HEK293T (cell line): ENCODE measurements at regions not wholly inside any gene's neighbourhood (a gene's known extent, or its start where the extent isn't known, plus 50 kb on each side); places are given as distances from the start of the nearest gene placed in this dataset.

Experiments
- ARNT ChIP-seq: fragments of 450-650 bp; IDR thresholded peaks from 2 replicates; pipeline ENCODE4 v1.6.1; 2017; ENCODE audit warnings: mild to moderate bottlenecking
- BHLHE40 ChIP-seq: fragments of 450-650 bp; IDR thresholded peaks from 2 replicates; pipeline ENCODE4 v1.6.1; 2016; ENCODE audit warnings: mild to moderate bottlenecking, moderate library complexity, borderline replicate concordance
- CTBP1 ChIP-seq: fragments of 450-650 bp; IDR thresholded peaks from 2 replicates; pipeline ENCODE4 v1.6.1; 2016; ENCODE audit warnings: borderline replicate concordance
- ELF4 ChIP-seq: fragments of 450-650 bp; IDR thresholded peaks from 2 replicates; pipeline ENCODE4 v1.6.1; 2017; ENCODE audit warnings: antibody characterized with exemption
- FOXA1 ChIP-seq: fragments of 450-650 bp; IDR thresholded peaks from 2 replicates; pipeline ENCODE4 v1.6.1; 2016; ENCODE audit warnings: mild to moderate bottlenecking
- FOXK2 ChIP-seq: fragments of 450-650 bp; IDR thresholded peaks from 2 replicates; pipeline ENCODE4 v1.6.1; 2016; ENCODE audit warnings: mild to moderate bottlenecking
- FOXM1 ChIP-seq: fragments of 450-650 bp; IDR thresholded peaks from 2 replicates; pipeline ENCODE4 v1.6.1; 2017; ENCODE audit warnings: mild to moderate bottlenecking, borderline replicate concordance
- HDGF ChIP-seq: fragments of 450-650 bp; IDR thresholded peaks from 2 replicates; pipeline ENCODE4 v1.6.1; 2017; ENCODE audit warnings: antibody characterized with exemption, borderline replicate concordance
- L3MBTL2 ChIP-seq: fragments of 450-650 bp; conservative IDR thresholded peaks from 2 replicates; pipeline ENCODE4 v1.6.1; 2016; ENCODE audit warnings: mild to moderate bottlenecking
- LEF1 ChIP-seq: fragments of 450-650 bp; IDR thresholded peaks from 2 replicates; pipeline ENCODE4 v1.6.1; 2017; ENCODE audit warnings: mild to moderate bottlenecking, borderline replicate concordance
- NFRKB ChIP-seq: fragments of 450-650 bp; IDR thresholded peaks from 2 replicates; pipeline ENCODE4 v1.6.1; 2016; ENCODE audit warnings: mild to moderate bottlenecking, moderate library complexity
- SP1 ChIP-seq: fragments of 450-650 bp; IDR thresholded peaks from 2 replicates; pipeline ENCODE4 v1.6.1; 2017
- SUZ12 ChIP-seq: fragments of 450-650 bp; IDR thresholded peaks from 2 replicates; pipeline ENCODE4 v1.6.1; 2016; ENCODE audit warnings: mild to moderate bottlenecking
- ZNF384 ChIP-seq: fragments of 450-650 bp; IDR thresholded peaks from 2 replicates; pipeline ENCODE4 v1.6.1; 2016

- no peak for TF ChIP-seq SP1
- no peak for TF ChIP-seq SUZ12
- TF ChIP-seq ELF4: no peak
- no peak for TF ChIP-seq HDGF
- TF ChIP-seq ZNF384: no peak
- no peak for TF ChIP-seq CTBP1
- no peak for TF ChIP-seq NFRKB
- TF ChIP-seq FOXM1: no peak
- no peak for TF ChIP-seq BHLHE40
- no peak for TF ChIP-seq FOXA1
- no peak for TF ChIP-seq FOXK2
- no peak for TF ChIP-seq LEF1
- TF ChIP-seq ARNT: no peak
- no peak for TF ChIP-seq L3MBTL2
Measured at GRCh38 chr22:22713416-22713815, 69.0 kb downstream of the GGTLC2 start.
